AG10803 (cell line): ENCODE measurements at regions not wholly inside any gene's neighbourhood (a gene's known extent, or its start where the extent isn't known, plus 50 kb on each side); places are given as distances from the start of the nearest gene placed in this dataset.

Source experiments
- DNase-seq: peaks from one replicate; pipeline ENCODE4 v3.0.0; 2010; ENCODE audit warnings: low read depth
- H3K4me3 ChIP-seq: 2 replicates; pipeline ENCODE4 v1.5.1; 2011; ENCODE audit warnings: mild to moderate bottlenecking, low read length, control low read depth
- TF ChIP-seq, protein P1 (sequence below): conservative IDR thresholded peaks from 2 replicates; pipeline ENCODE4 v1.5.1; 2011; ENCODE audit warnings: mild to moderate bottlenecking, low read length, control low read depth, inconsistent platforms

- TF ChIP-seq, protein P1, sequence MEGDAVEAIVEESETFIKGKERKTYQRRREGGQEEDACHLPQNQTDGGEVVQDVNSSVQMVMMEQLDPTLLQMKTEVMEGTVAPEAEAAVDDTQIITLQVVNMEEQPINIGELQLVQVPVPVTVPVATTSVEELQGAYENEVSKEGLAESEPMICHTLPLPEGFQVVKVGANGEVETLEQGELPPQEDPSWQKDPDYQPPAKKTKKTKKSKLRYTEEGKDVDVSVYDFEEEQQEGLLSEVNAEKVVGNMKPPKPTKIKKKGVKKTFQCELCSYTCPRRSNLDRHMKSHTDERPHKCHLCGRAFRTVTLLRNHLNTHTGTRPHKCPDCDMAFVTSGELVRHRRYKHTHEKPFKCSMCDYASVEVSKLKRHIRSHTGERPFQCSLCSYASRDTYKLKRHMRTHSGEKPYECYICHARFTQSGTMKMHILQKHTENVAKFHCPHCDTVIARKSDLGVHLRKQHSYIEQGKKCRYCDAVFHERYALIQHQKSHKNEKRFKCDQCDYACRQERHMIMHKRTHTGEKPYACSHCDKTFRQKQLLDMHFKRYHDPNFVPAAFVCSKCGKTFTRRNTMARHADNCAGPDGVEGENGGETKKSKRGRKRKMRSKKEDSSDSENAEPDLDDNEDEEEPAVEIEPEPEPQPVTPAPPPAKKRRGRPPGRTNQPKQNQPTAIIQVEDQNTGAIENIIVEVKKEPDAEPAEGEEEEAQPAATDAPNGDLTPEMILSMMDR = no peak
- H3K4me3 ChIP-seq = no peak overlapping the region
- no peak for DNase-seq
Observed at GRCh38 chr6:28766426-28766825, 157.4 kb downstream of the TRIM27 start.

DNA sequence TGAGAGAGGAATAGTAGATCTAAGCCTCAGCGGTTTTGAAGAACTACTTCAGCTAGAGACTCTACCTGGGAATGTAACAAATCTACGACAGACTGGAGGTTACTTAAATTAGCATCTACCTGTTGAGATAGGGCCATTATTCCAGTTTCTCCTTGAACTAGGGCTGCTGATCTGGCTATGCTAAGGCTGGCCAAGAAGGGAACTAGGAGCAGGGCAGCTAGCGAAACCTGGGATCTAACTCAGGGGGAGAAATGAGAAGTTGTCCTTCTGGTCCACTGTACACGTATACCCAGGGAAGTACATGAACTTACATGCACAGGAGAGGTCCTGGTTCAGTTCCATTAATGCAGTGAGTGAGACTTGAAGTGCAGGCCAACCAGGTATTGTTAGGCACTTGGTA lies 156.7 kb downstream of the TRIM27 start:
- H3K4me3 ChIP-seq = no peak overlapping the region
- DNase-seq = no peak
- TF ChIP-seq, protein P1 = no peak

DNA sequence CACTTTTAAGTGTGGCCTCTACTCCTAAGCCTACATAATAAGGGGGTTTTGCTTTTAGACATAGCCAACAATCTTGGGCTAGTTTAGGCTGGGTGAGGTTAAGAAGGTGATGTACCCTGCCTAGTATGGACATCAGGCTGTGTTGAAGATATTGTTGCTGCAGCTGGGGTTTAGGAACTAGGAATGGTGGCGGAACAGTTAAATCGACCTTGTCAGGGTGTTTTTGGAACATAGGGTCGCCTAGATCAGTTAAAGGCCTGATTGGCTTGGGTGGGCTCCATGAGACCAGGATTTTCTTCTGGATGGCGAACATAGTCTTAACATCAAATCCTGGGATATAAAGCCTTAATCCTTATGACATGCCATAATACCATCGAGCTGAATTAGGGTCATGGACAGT lies 156.1 kb downstream of the TRIM27 start:
- TF ChIP-seq, protein P1 = no peak
- no peak for DNase-seq
- H3K4me3 ChIP-seq = no peak overlapping the region

DNA sequence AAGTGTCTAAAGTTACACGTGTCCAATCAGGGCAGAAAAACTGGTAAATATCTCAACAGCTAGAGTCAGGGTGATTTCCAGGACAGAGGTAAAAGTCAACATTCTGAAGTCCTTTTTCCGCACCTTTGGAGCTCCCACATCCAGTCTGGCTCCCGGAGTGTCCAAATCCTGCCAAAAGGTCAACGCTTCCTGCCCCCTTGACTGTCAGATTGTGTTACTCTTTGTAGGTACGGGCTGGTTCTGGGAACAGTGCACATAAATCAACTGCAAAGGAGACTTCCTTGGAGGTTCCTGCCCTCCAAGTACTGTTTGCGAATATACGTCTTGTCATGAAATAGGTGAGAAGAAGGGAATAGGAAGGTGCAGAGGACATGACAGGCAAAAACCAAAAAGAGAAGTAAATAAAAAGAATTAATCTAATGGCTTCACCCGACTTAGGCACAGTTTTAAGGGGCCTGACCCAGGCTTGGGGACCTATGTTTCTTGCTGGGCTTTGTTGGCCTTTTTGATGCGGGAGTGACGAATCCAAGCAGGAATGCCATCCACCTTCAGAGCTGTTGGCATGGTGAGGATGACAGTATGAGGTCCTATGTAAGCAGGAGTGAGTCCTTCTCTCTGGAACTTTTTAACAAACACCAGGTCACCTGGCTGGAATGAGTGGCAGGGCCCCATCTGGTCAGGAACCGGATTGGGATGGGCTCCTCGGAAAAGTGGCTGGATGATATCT lies 155.4 kb downstream of the TRIM27 start:
- DNase-seq = no peak
- TF ChIP-seq, protein P1 = no peak

GRCh38 chr6:28769626-28770402 lies 154.0 kb downstream of the TRIM27 start:
- DNase-seq = peak; percentile 49
- no peak overlapping the region for H3K4me3 ChIP-seq
- TF ChIP-seq, protein P1 = peak; percentile 16; the same call in 1 of the 2 replicates

More for the DNA sequence above, 155.4 kb downstream of the TRIM27 start:
- no peak overlapping the region for H3K4me3 ChIP-seq

- no peak for DNase-seq
- no peak overlapping the region for H3K4me3 ChIP-seq
- TF ChIP-seq, protein P1 = no peak
Observed at GRCh38 chr6:28770732-28771131, 153.1 kb downstream of the TRIM27 start.
